PC-9 (cell line): ENCODE measurements at regions not wholly inside any gene's neighbourhood (a gene's known extent, or its start where the extent isn't known, plus 50 kb on each side); places are given as distances from the start of the nearest gene placed in this dataset.

Experiments used
- BruUV-seq: library from RNA; stranded (reverse); fragments of 400-500 nt; replicated peaks from 2 replicates; lab custom pipeline; 2021; lab: Mats Ljungman, UMichigan
- CTCF ChIA-PET: fragments of 300-600 bp; sonication (Branson Sonifier 250); formaldehyde crosslinking; loops from one replicate; lab custom pipeline; 2022; ENCODE audit warnings: antibody characterized with exemption; lab: Charles Lee
- POLR2A ChIA-PET: fragments of 300-600 bp; sonication (Branson Sonifier 250); formaldehyde crosslinking; loops from one replicate; lab custom pipeline; 2022; ENCODE audit warnings: antibody characterized with exemption; ENCODE audit not compliant: unreplicated experiment; lab: Charles Lee
- DNase-seq, 2 experiments: peaks; one replicate each; pipeline versions ENCODE4 v3.0.0 to v3.0.0-alpha.2; 2015 to 2022; ENCODE audit warnings: mixed read lengths in 1 of 2
- H2AFZ ChIP-seq: fragments of 200-600 bp; sonication (generic); 2 replicates; pipeline ENCODE4 v1.8.1; 2017; ENCODE audit warnings: antibody characterized with exemption
- H3F3A ChIP-seq: fragments of 200-600 bp; sonication (generic); 2 replicates; pipeline ENCODE4 v1.8.1; 2017; ENCODE audit warnings: antibody characterized with exemption, mild to moderate bottlenecking, low read depth; ENCODE audit not compliant: insufficient read depth
- H3K27ac ChIP-seq: fragments of 200-600 bp; sonication (generic); 2 replicates; pipeline ENCODE4 v1.6.1; 2016; ENCODE audit warnings: mixed run types
- H3K27me3 ChIP-seq: fragments of 200-600 bp; sonication (generic); 2 replicates; pipeline ENCODE4 v1.6.1; 2016; ENCODE audit warnings: low read depth, mixed run types; ENCODE audit not compliant: insufficient read depth
- H3K36me3 ChIP-seq: fragments of 200-600 bp; sonication (generic); 2 replicates; pipeline ENCODE4 v1.6.1; 2016; ENCODE audit warnings: low read depth, mixed run types
- H3K4me1 ChIP-seq: fragments of 200-600 bp; sonication (generic); replicated peaks from 2 replicates; pipeline ENCODE4 v1.6.1; 2016; ENCODE audit warnings: mixed run types; ENCODE audit not compliant: insufficient read depth
- H3K4me2 ChIP-seq: fragments of 200-600 bp; sonication (generic); 2 replicates; pipeline ENCODE4 v1.6.1; 2017; ENCODE audit warnings: mixed run types
- H3K4me3 ChIP-seq: fragments of 200-600 bp; sonication (generic); 2 replicates; pipeline ENCODE4 v1.6.1; 2016; ENCODE audit warnings: mixed run types
- H3K79me2 ChIP-seq: fragments of 200-600 bp; sonication (generic); 2 replicates; pipeline ENCODE4 v1.6.1; 2017; ENCODE audit warnings: low read depth, mixed run types
- H3K9me2 ChIP-seq: fragments of 200-600 bp; sonication (generic); 2 replicates; pipeline ENCODE4 v1.8.1; 2017; ENCODE audit warnings: mild to moderate bottlenecking; ENCODE audit not compliant: insufficient read depth
- H3K9me3 ChIP-seq: fragments of 200-600 bp; sonication (generic); 2 replicates; pipeline ENCODE4 v1.8.1; 2016; ENCODE audit warnings: low read depth; ENCODE audit not compliant: insufficient read depth
- H4K20me1 ChIP-seq: fragments of 200-600 bp; sonication (generic); 2 replicates; pipeline ENCODE4 v1.8.1; 2017; ENCODE audit not compliant: insufficient read depth
- CTCF ChIP-seq: fragments of 200-600 bp; sonication (generic); conservative IDR thresholded peaks from 2 replicates; pipeline ENCODE4 v1.6.1; 2017; ENCODE audit warnings: mixed run types, antibody characterized with exemption, mild to moderate bottlenecking, moderate library complexity
- EZH2 ChIP-seq: fragments of 200-600 bp; sonication (generic); IDR thresholded peaks from 2 replicates; pipeline ENCODE4 v1.8.0; 2017; ENCODE audit warnings: antibody characterized with exemption, low read depth
- intact Hi-C: fragments of 100-400 bp; cut with micrococcal nuclease; formaldehyde crosslinking; loops from one replicate; pipeline ENCODE4 v1.10.0; 2022; ENCODE audit not compliant: unreplicated experiment

- no peak overlapping the region for H3K4me2 ChIP-seq
- H4K20me1 ChIP-seq = no peaks in the 10 kb centered on the region
- 0 out of 2 replicates have a peak, but pooled peaks cover 3% of the 10 kb centered on the region for H3K9me3 ChIP-seq
- no peak overlapping the region for H3K4me3 ChIP-seq
- no peaks in the 10 kb centered on the region for H3K79me2 ChIP-seq
- no peak overlapping the region for H2AFZ ChIP-seq
- H3K9me2 ChIP-seq = no peaks in the 10 kb centered on the region
- CTCF ChIA-PET = no interaction called here
- no peaks in the 10 kb centered on the region for H3F3A ChIP-seq
- TF ChIP-seq EZH2 = no peak
- TF ChIP-seq CTCF = no peak
- no peaks in the 10 kb centered on the region for H3K4me1 ChIP-seq
- DNase-seq = no peak
- no peak overlapping the region for H3K27ac ChIP-seq
- H3K27me3 ChIP-seq = no peaks in the 10 kb centered on the region
- BruUV-seq = no TSS peak
- H3K36me3 ChIP-seq = no peaks in the 10 kb centered on the region
- POLR2A ChIA-PET = no interaction called here
- intact Hi-C loops = no loop called here
Observed at GRCh38 chr15:25061808-25062550, 107.2 kb downstream of the SNRPN start.

GRCh38 chr15:25062551-25063430 lies 108.0 kb downstream of the SNRPN start:
- Histone ChIP-seq H3K9me2 (no peaks in the 10 kb centered on the region), H3F3A (no peaks in the 10 kb centered on the region), H3K4me1 (no peaks in the 10 kb centered on the region), H3K4me2 (no peak overlapping the region), H3K27ac (no peak overlapping the region), H3K4me3 (no peak overlapping the region), H3K79me2 (no peaks in the 10 kb centered on the region), H3K36me3 (no peaks in the 10 kb centered on the region), H3K9me3 (0 out of 2 replicates have a peak, but pooled peaks cover 3% of the 10 kb centered on the region), H4K20me1 (no peaks in the 10 kb centered on the region), H3K27me3 (no peaks in the 10 kb centered on the region), H2AFZ (no peak overlapping the region)
- no TSS peak for BruUV-seq
- ChIA-PET POLR2A (no interaction called here), CTCF (no interaction called here)
- TF ChIP-seq EZH2 (no peak), CTCF (no peak)
- DNase-seq = no peak
- intact Hi-C loops = no loop called here

- no peak for DNase-seq
- Histone ChIP-seq H3K9me2 (no peaks in the 10 kb centered on the region), H3K27me3 (no peaks in the 10 kb centered on the region), H3F3A (no peaks in the 10 kb centered on the region), H3K79me2 (no peaks in the 10 kb centered on the region), H3K4me1 (no peaks in the 10 kb centered on the region), H3K9me3 (peaks cover 3% of the 10 kb centered on the region; the same call in 1 of the 2 replicates), H2AFZ (no peak overlapping the region), H3K4me2 (no peak overlapping the region), H3K4me3 (no peak overlapping the region), H3K36me3 (no peaks in the 10 kb centered on the region), H3K27ac (no peak overlapping the region), H4K20me1 (no peaks in the 10 kb centered on the region)
- POLR2A ChIA-PET = no interaction called here
- CTCF ChIA-PET = no interaction called here
- intact Hi-C loops = no loop called here
- no peak for TF ChIP-seq EZH2
- TF ChIP-seq CTCF = no peak
- BruUV-seq = no TSS peak
Observed at GRCh38 chr15:25065286-25065685, 110.5 kb downstream of the SNRPN start.
